MG63 (cell line): ENCODE measurements at regions not wholly inside any gene's neighbourhood (a gene's known extent, or its start where the extent isn't known, plus 50 kb on each side); places are given as distances from the start of the nearest gene placed in this dataset.

Source experiments
- DNase-seq: peaks from one replicate; pipeline ENCODE4 v3.0.0-alpha.2; 2020
- H3K27me3 ChIP-seq: fragments of 250-450 bp; sonication (Bioruptor Pico); 2 replicates; pipeline ENCODE4 v1.5.1; 2020; ENCODE audit warnings: mild to moderate bottlenecking, moderate library complexity
- H3K36me3 ChIP-seq: fragments of 250-450 bp; sonication (Bioruptor Pico); 2 replicates; pipeline ENCODE4 v1.5.1; 2020; ENCODE audit warnings: mild to moderate bottlenecking, moderate library complexity
- H3K4me3 ChIP-seq: fragments of 250-450 bp; sonication (Bioruptor Pico); 2 replicates; pipeline ENCODE4 v1.5.1; 2020; ENCODE audit warnings: mild to moderate bottlenecking, moderate library complexity
- H3K9me3 ChIP-seq: fragments of 250-450 bp; sonication (Bioruptor Pico); 2 replicates; pipeline ENCODE4 v1.5.1; 2020; ENCODE audit warnings: mild to moderate bottlenecking, moderate library complexity

- peak; percentile 32 for DNase-seq
- Histone ChIP-seq H3K36me3 (no peaks in the 10 kb centered on the region), H3K4me3 (no peak overlapping the region), H3K27me3 (no peaks in the 10 kb centered on the region), H3K9me3 (no peaks in the 10 kb centered on the region)
Observed at GRCh38 chr2:121128741-121129659, 156.0 kb downstream of the TFCP2L1 start.

GRCh38 chr2:121129692-121130091 lies 155.3 kb downstream of the TFCP2L1 start:
- DNase-seq, result no peak
- Histone ChIP-seq H3K9me3 (no peaks in the 10 kb centered on the region), H3K27me3 (no peaks in the 10 kb centered on the region), H3K4me3 (no peak overlapping the region), H3K36me3 (no peaks in the 10 kb centered on the region)

- no peaks in the 10 kb centered on the region for H3K27me3 ChIP-seq
- no peaks in the 10 kb centered on the region for H3K9me3 ChIP-seq
- DNase-seq, result no peak
- H3K36me3 ChIP-seq, result no peaks in the 10 kb centered on the region
- no peak overlapping the region for H3K4me3 ChIP-seq
Observed at GRCh38 chr2:121130301-121130850, 154.6 kb downstream of the TFCP2L1 start.

- H3K36me3 ChIP-seq, result no peaks in the 10 kb centered on the region
- H3K9me3 ChIP-seq, result no peaks in the 10 kb centered on the region
- no peaks in the 10 kb centered on the region for H3K27me3 ChIP-seq
- no peak overlapping the region for H3K4me3 ChIP-seq
- DNase-seq, result no peak
Observed at GRCh38 chr2:121131375-121131774, 153.6 kb downstream of the TFCP2L1 start.

- Histone ChIP-seq H3K9me3 (no peaks in the 10 kb centered on the region), H3K27me3 (no peaks in the 10 kb centered on the region), H3K36me3 (no peaks in the 10 kb centered on the region), H3K4me3 (no peak overlapping the region)
- no peak for DNase-seq
Observed at GRCh38 chr2:121132054-121132761, 152.8 kb downstream of the TFCP2L1 start.

- no peaks in the 10 kb centered on the region for H3K9me3 ChIP-seq
- no peak for DNase-seq
- H3K36me3 ChIP-seq, result no peaks in the 10 kb centered on the region
- H3K4me3 ChIP-seq, result no peak overlapping the region
- no peaks in the 10 kb centered on the region for H3K27me3 ChIP-seq
Observed at GRCh38 chr2:121132762-121133107, 152.3 kb downstream of the TFCP2L1 start.

- no peaks in the 10 kb centered on the region for H3K9me3 ChIP-seq
- H3K36me3 ChIP-seq, result no peaks in the 10 kb centered on the region
- no peak overlapping the region for H3K4me3 ChIP-seq
- no peak for DNase-seq
- H3K27me3 ChIP-seq, result no peaks in the 10 kb centered on the region
Observed at GRCh38 chr2:121133551-121134319, 151.3 kb downstream of the TFCP2L1 start.

- Histone ChIP-seq H3K4me3 (no peak overlapping the region), H3K9me3 (no peaks in the 10 kb centered on the region), H3K27me3 (no peaks in the 10 kb centered on the region), H3K36me3 (no peaks in the 10 kb centered on the region)
- DNase-seq, result no peak
Observed at GRCh38 chr2:121134728-121135127, 150.3 kb downstream of the TFCP2L1 start.

GRCh38 chr2:121135168-121135853 lies 149.7 kb downstream of the TFCP2L1 start:
- H3K9me3 ChIP-seq, result no peaks in the 10 kb centered on the region
- no peaks in the 10 kb centered on the region for H3K27me3 ChIP-seq
- H3K4me3 ChIP-seq, result no peak overlapping the region
- DNase-seq, result no peak
- no peaks in the 10 kb centered on the region for H3K36me3 ChIP-seq

- no peak for DNase-seq
- Histone ChIP-seq H3K36me3 (no peaks in the 10 kb centered on the region), H3K27me3 (no peaks in the 10 kb centered on the region), H3K4me3 (no peak overlapping the region), H3K9me3 (no peaks in the 10 kb centered on the region)
Observed at GRCh38 chr2:121136323-121136722, 148.7 kb downstream of the TFCP2L1 start.

- H3K9me3 ChIP-seq, result no peaks in the 10 kb centered on the region
- no peaks in the 10 kb centered on the region for H3K27me3 ChIP-seq
- H3K4me3 ChIP-seq, result no peak overlapping the region
- H3K36me3 ChIP-seq, result no peaks in the 10 kb centered on the region
- no peak for DNase-seq
Observed at GRCh38 chr2:121137571-121137970, 147.4 kb downstream of the TFCP2L1 start.

- H3K36me3 ChIP-seq, result no peaks in the 10 kb centered on the region
- no peak for DNase-seq
- no peaks in the 10 kb centered on the region for H3K27me3 ChIP-seq
- no peaks in the 10 kb centered on the region for H3K9me3 ChIP-seq
- no peak overlapping the region for H3K4me3 ChIP-seq
Observed at GRCh38 chr2:121140734-121141133, 144.3 kb downstream of the TFCP2L1 start.

- H3K9me3 ChIP-seq, result no peaks in the 10 kb centered on the region
- no peak for DNase-seq
Observed at GRCh38 chr2:121142452-121142851, 142.6 kb downstream of the TFCP2L1 start.

GRCh38 chr2:121144111-121144510 lies 140.9 kb downstream of the TFCP2L1 start:
- Histone ChIP-seq H3K27me3 (no peaks in the 10 kb centered on the region), H3K36me3 (no peaks in the 10 kb centered on the region), H3K9me3 (no peaks in the 10 kb centered on the region), H3K4me3 (no peak overlapping the region)
- DNase-seq, result no peak

More at GRCh38 chr2:121142452-121142851, 142.6 kb downstream of the TFCP2L1 start:
- Histone ChIP-seq H3K4me3 (no peak overlapping the region), H3K27me3 (no peaks in the 10 kb centered on the region), H3K36me3 (no peaks in the 10 kb centered on the region)

- H3K27me3 ChIP-seq, result no peaks in the 10 kb centered on the region
- no peak for DNase-seq
- H3K36me3 ChIP-seq, result no peaks in the 10 kb centered on the region
- H3K4me3 ChIP-seq, result no peak overlapping the region
- no peaks in the 10 kb centered on the region for H3K9me3 ChIP-seq
Observed at GRCh38 chr2:121146630-121147029, 138.4 kb downstream of the TFCP2L1 start.

GRCh38 chr2:121147766-121148165 lies 137.2 kb downstream of the TFCP2L1 start:
- no peak for DNase-seq
- Histone ChIP-seq H3K36me3 (no peaks in the 10 kb centered on the region), H3K27me3 (no peaks in the 10 kb centered on the region), H3K9me3 (no peaks in the 10 kb centered on the region), H3K4me3 (no peak overlapping the region)
